CD14-positive monocyte (primary cell): ENCODE measurements at regions not wholly inside any gene's neighbourhood (a gene's known extent, or its start where the extent isn't known, plus 50 kb on each side); places are given as distances from the start of the nearest gene placed in this dataset.

Experiments used
- DNase-seq, 3 donors: peaks; one replicate each; pipeline ENCODE4 v3.0.0-alpha.2; 2011 to 2022
- H2AFZ ChIP-seq: 2 replicates; pipeline ENCODE4 v1.6.0; 2012; ENCODE audit warnings: mild to moderate bottlenecking, low read depth, low read length, inconsistent platforms; ENCODE audit not compliant: insufficient read depth, poor library complexity, severe bottlenecking
- H3K27ac ChIP-seq, 2 donors: 1 replicate in 1 of 2; 2 replicates in 1 of 2; pipeline ENCODE4 v1.5.1; 2012 to 2013; ENCODE audit warnings: low read length in 2 of 2, control low read depth in 1 of 2, inconsistent platforms in 1 of 2, low read depth in 1 of 2, mild to moderate bottlenecking in 1 of 2
- H3K27me3 ChIP-seq, 2 donors: one replicate each; pipeline versions ENCODE4 v1.6.0 to v1.6.1; 2011 to 2013; ENCODE audit warnings: low read length in 2 of 2; ENCODE audit not compliant: control insufficient read depth in 2 of 2, insufficient read depth in 2 of 2
- H3K36me3 ChIP-seq, 2 donors: replicated peaks in 1 of 2; 1 replicate in 1 of 2; 2 replicates in 1 of 2; pipeline versions ENCODE4 v1.5.1 to v1.6.1; 2012 to 2013; ENCODE audit warnings: low read length in 2 of 2, control low read depth in 1 of 2, inconsistent platforms in 1 of 2, mild to moderate bottlenecking in 1 of 2; ENCODE audit not compliant: insufficient read depth in 2 of 2, control insufficient read depth in 1 of 2
- H3K4me1 ChIP-seq, 2 donors: 1 replicate in 1 of 2; 2 replicates in 1 of 2; pipeline versions ENCODE4 v1.5.1 to v1.6.1; 2012 to 2013; ENCODE audit warnings: low read length in 2 of 2, control low read depth in 1 of 2, inconsistent platforms in 1 of 2, mild to moderate bottlenecking in 1 of 2, moderate library complexity in 1 of 2; ENCODE audit not compliant: insufficient read depth in 2 of 2, control insufficient read depth in 1 of 2
- H3K4me2 ChIP-seq: replicated peaks from 2 replicates; pipeline ENCODE3; 2012; ENCODE audit warnings: low read length, moderate library complexity, mild to moderate bottlenecking; ENCODE audit not compliant: poor library complexity, severe bottlenecking; ENCODE audit errors: extremely low read depth
- H3K4me3 ChIP-seq, 3 experiments: fragments of 200-600 bp in 1 of 3; sonication (generic) in 1 of 3; replicated peaks in 1 of 3; 1 replicate in 2 of 3; 2 replicates in 1 of 3; pipeline ENCODE4 v1.5.1; 2011 to 2013; ENCODE audit warnings: low read length in 3 of 3, mild to moderate bottlenecking in 3 of 3, control low read depth in 2 of 3, low read depth in 2 of 3, inconsistent platforms in 1 of 3, moderate library complexity in 1 of 3
- H3K79me2 ChIP-seq: 2 replicates; pipeline ENCODE4 v1.6.0; 2012; ENCODE audit warnings: mild to moderate bottlenecking, control low read depth, inconsistent platforms, low read length, moderate library complexity; ENCODE audit not compliant: insufficient read depth
- H3K9ac ChIP-seq: 2 replicates; pipeline ENCODE4 v1.6.0; 2017; ENCODE audit warnings: low read length, mild to moderate bottlenecking; ENCODE audit not compliant: insufficient read depth, poor library complexity, severe bottlenecking
- H3K9me3 ChIP-seq, 2 donors: replicated peaks in 1 of 2; 1 replicate in 1 of 2; 2 replicates in 1 of 2; pipeline versions ENCODE4 v1.5.1 to v1.6.1; 2012 to 2013; ENCODE audit warnings: low read length in 2 of 2, control low read depth in 1 of 2; ENCODE audit not compliant: control insufficient read depth in 1 of 2, insufficient read depth in 1 of 2
- H4K20me1 ChIP-seq: 2 replicates; pipeline ENCODE4 v1.6.0; 2012; ENCODE audit warnings: mild to moderate bottlenecking, low read length, control low read depth, moderate library complexity; ENCODE audit not compliant: insufficient read depth
- H3K27ac Mint-ChIP-seq, 7 donors: one replicate each; pipeline ENCODE4 v1.8.0; 2020; ENCODE audit warnings: mild to moderate bottlenecking in 7 of 7, mixed read lengths in 7 of 7, moderate library complexity in 6 of 7, inconsistent platforms in 2 of 7
- H3K27me3 Mint-ChIP-seq, 3 donors: one replicate each; pipeline ENCODE4 v1.8.0; 2021 to 2022; ENCODE audit warnings: low read depth in 3 of 3, mild to moderate bottlenecking in 3 of 3, mixed read lengths in 3 of 3, moderate library complexity in 3 of 3, inconsistent platforms in 1 of 3
- H3K36me3 Mint-ChIP-seq, 2 donors: one replicate each; pipeline ENCODE4 v1.8.0; 2020; ENCODE audit warnings: mixed read lengths in 2 of 2, inconsistent platforms in 1 of 2, mild to moderate bottlenecking in 1 of 2
- H3K4me1 Mint-ChIP-seq: one replicate; pipeline ENCODE4 v1.8.0; 2020; ENCODE audit warnings: mild to moderate bottlenecking, mixed read lengths
- H3K4me3 Mint-ChIP-seq, 2 donors: one replicate each; pipeline ENCODE4 v1.8.0; 2020; ENCODE audit warnings: mild to moderate bottlenecking in 2 of 2, mixed read lengths in 2 of 2, moderate library complexity in 1 of 2
- H3K9me3 Mint-ChIP-seq, 7 donors: one replicate each; pipeline ENCODE4 v1.8.0; 2020 to 2022; ENCODE audit warnings: mixed read lengths in 7 of 7, mild to moderate bottlenecking in 6 of 7, moderate library complexity in 6 of 7, inconsistent platforms in 2 of 7
- CTCF ChIP-seq: fragments of 200-600 bp; IDR thresholded peaks from one replicate; pipeline ENCODE4 v1.8.0; 2022; ENCODE audit warnings: antibody characterized with exemption, mild to moderate bottlenecking
- WGBS: methylation state at CpG from one replicate; pipeline ENCODE4 v1.1.5; 2013; ENCODE audit warnings: missing lambda C conversion rate; ENCODE audit not compliant: insufficient coverage; 5-methylcytosine and 5-hydroxymethylcytosine counted together
- intact Hi-C, 2 donors: fragments of 100-400 bp; cut with micrococcal nuclease; formaldehyde crosslinking; loops; one replicate each; pipeline versions ENCODE4 v1.15.0 to v1.15.1; 2023

GRCh38 chr9:96160866-96161265, 141.1 kb downstream of the HSD17B3 start:
- no peak for TF ChIP-seq CTCF
- no peak overlapping the region for H3K27ac Mint-ChIP-seq

GRCh38 chr9:96160168-96160567, 141.8 kb downstream of the HSD17B3 start:
- Mint-ChIP-seq H3K4me1 (peaks cover 36% of the 10 kb centered on the region), H3K9me3 (peaks cover 0 to 8% (median 1%) of the 10 kb centered on the region in 7 donors), H3K27me3 (peaks cover 0 to 3% (median under 1%) of the 10 kb centered on the region in 3 donors), H3K27ac (no peak overlapping the region), H3K4me3 (no peak overlapping the region), H3K36me3 (no peaks in the 10 kb centered on the region)
- no peaks in the 10 kb centered on the region for H4K20me1 ChIP-seq
- H3K79me2 ChIP-seq: no peaks in the 10 kb centered on the region
- H3K9ac ChIP-seq: no peak overlapping the region
- H3K4me2 ChIP-seq: no peak overlapping the region
- peaks cover 10 to 17% of the 10 kb centered on the region in 2 donors for H3K4me1 ChIP-seq
- no peak overlapping the region for H3K27ac ChIP-seq
- no peaks in the 10 kb centered on the region for H3K9me3 ChIP-seq
- no peak for DNase-seq
- H3K4me3 ChIP-seq: no peak overlapping the region
- WGBS: 79% methylated on average over 5 of the region's 6 CpGs
- H3K36me3 ChIP-seq: no peaks in the 10 kb centered on the region
- TF ChIP-seq CTCF: no peak
- intact Hi-C loops: no loop called here
- H3K27me3 ChIP-seq: no peaks in the 10 kb centered on the region
- H2AFZ ChIP-seq: no peak overlapping the region

More at GRCh38 chr9:96160866-96161265, 141.1 kb downstream of the HSD17B3 start:
- Mint-ChIP-seq H3K4me1 (peaks cover 36% of the 10 kb centered on the region), H3K9me3 (peaks cover 0 to 8% (median 1%) of the 10 kb centered on the region in 7 donors), H3K27me3 (peaks cover 0 to 3% (median 0%) of the 10 kb centered on the region in 3 donors), H3K36me3 (no peaks in the 10 kb centered on the region), H3K4me3 (no peak overlapping the region)
- Histone ChIP-seq H3K9ac (no peak overlapping the region), H3K36me3 (no peaks in the 10 kb centered on the region), H3K27ac (no peak overlapping the region), H3K79me2 (no peaks in the 10 kb centered on the region), H4K20me1 (no peaks in the 10 kb centered on the region), H3K4me3 (no peak overlapping the region), H2AFZ (no peak overlapping the region), H3K4me1 (peaks cover 10 to 17% of the 10 kb centered on the region in 2 donors), H3K9me3 (no peaks in the 10 kb centered on the region), H3K27me3 (no peaks in the 10 kb centered on the region), H3K4me2 (no peak overlapping the region)
- no peak for DNase-seq
- WGBS: 95% methylated on average over 5 of the region's 5 CpGs
- intact Hi-C loops: no loop called here
